ENCODE measurements at regions not wholly inside any gene's neighbourhood (a gene's known extent, or its start where the extent isn't known, plus 50 kb on each side); places are given as distances from the start of the nearest gene placed in this dataset.

GRCh38 chr9:17021387-17021970 lies 113.4 kb upstream of the CNTLN start:
- Histone ChIP-seq H3K27me3 (ENCODE audit: control insufficient read depth in 3 of 3, insufficient read depth in 3 of 3, low read length in 3 of 3) (no peaks in the 10 kb centered on the region), H3K27ac (ENCODE audit: low read depth, low read length) (no peak overlapping the region), H3K9ac (ENCODE audit: low read depth in 1 of 3, low read length in 3 of 3) (no peak overlapping the region), H3K36me3 (ENCODE audit: control insufficient read depth in 3 of 3, insufficient read depth in 3 of 3, low read length in 3 of 3) (no peaks in the 10 kb centered on the region), H3K4me3 (ENCODE audit: low read length in 3 of 3) (no peak overlapping the region), H3K4me1 (ENCODE audit: control insufficient read depth in 3 of 3, insufficient read depth in 3 of 3, low read length in 3 of 3) (peaks cover 9 to 13% (median 11%) of the 10 kb centered on the region in 3 donors), H3K9me3 (ENCODE audit: control insufficient read depth in 3 of 3, low read length in 3 of 3) (no peaks in the 10 kb centered on the region)

- Histone ChIP-seq H3K27ac (ENCODE audit: low read depth, low read length) (no peak overlapping the region), H3K4me1 (ENCODE audit: control insufficient read depth in 3 of 3, insufficient read depth in 3 of 3, low read length in 3 of 3) (peaks cover 9 to 13% (median 11%) of the 10 kb centered on the region in 3 donors), H3K9me3 (ENCODE audit: control insufficient read depth in 3 of 3, low read length in 3 of 3) (no peaks in the 10 kb centered on the region), H3K9ac (ENCODE audit: low read depth in 1 of 3, low read length in 3 of 3) (no peak overlapping the region), H3K4me3 (ENCODE audit: low read length in 3 of 3) (no peak overlapping the region), H3K27me3 (ENCODE audit: control insufficient read depth in 3 of 3, insufficient read depth in 3 of 3, low read length in 3 of 3) (no peaks in the 10 kb centered on the region), H3K36me3 (ENCODE audit: control insufficient read depth in 3 of 3, insufficient read depth in 3 of 3, low read length in 3 of 3) (no peaks in the 10 kb centered on the region)
These were observed 115.4 kb upstream of the CNTLN start for GRCh38 chr9:17019398-17019797.

GRCh38 chr9:17018540-17019196 lies 116.2 kb upstream of the CNTLN start:
- Histone ChIP-seq H3K27me3 (ENCODE audit: control insufficient read depth in 3 of 3, insufficient read depth in 3 of 3, low read length in 3 of 3) (no peaks in the 10 kb centered on the region), H3K4me1 (ENCODE audit: control insufficient read depth in 3 of 3, insufficient read depth in 3 of 3, low read length in 3 of 3) (peaks cover 9 to 13% (median 11%) of the 10 kb centered on the region in 3 donors), H3K36me3 (ENCODE audit: control insufficient read depth in 3 of 3, insufficient read depth in 3 of 3, low read length in 3 of 3) (no peaks in the 10 kb centered on the region), H3K9ac (ENCODE audit: low read depth in 1 of 3, low read length in 3 of 3) (no peak overlapping the region), H3K4me3 (ENCODE audit: low read length in 3 of 3) (peak overlapping the region in 1 of 3 donors; percentile 12), H3K27ac (ENCODE audit: low read depth, low read length) (peak overlapping the region; percentile 76), H3K9me3 (ENCODE audit: control insufficient read depth in 3 of 3, low read length in 3 of 3) (no peaks in the 10 kb centered on the region)

GRCh38 chr9:17017931-17018491 lies 116.8 kb upstream of the CNTLN start:
- Histone ChIP-seq H3K27me3 (ENCODE audit: control insufficient read depth in 3 of 3, insufficient read depth in 3 of 3, low read length in 3 of 3) (no peaks in the 10 kb centered on the region), H3K36me3 (ENCODE audit: control insufficient read depth in 3 of 3, insufficient read depth in 3 of 3, low read length in 3 of 3) (no peaks in the 10 kb centered on the region), H3K4me1 (ENCODE audit: control insufficient read depth in 3 of 3, insufficient read depth in 3 of 3, low read length in 3 of 3) (peaks cover 9 to 13% (median 11%) of the 10 kb centered on the region in 3 donors), H3K9ac (ENCODE audit: low read depth in 1 of 3, low read length in 3 of 3) (peak overlapping the region; percentile 51 to 71 (median 55)), H3K27ac (ENCODE audit: low read depth, low read length) (peak overlapping the region; percentile 76), H3K9me3 (ENCODE audit: control insufficient read depth in 3 of 3, low read length in 3 of 3) (no peaks in the 10 kb centered on the region), H3K4me3 (ENCODE audit: low read length in 3 of 3) (peak overlapping the region; percentile 12 to 52 (median 33))

GRCh38 chr9:17013891-17014290 lies 120.9 kb upstream of the CNTLN start:
- Histone ChIP-seq H3K4me1 (ENCODE audit: control insufficient read depth in 3 of 3, insufficient read depth in 3 of 3, low read length in 3 of 3) (peaks cover 7 to 11% (median 9%) of the 10 kb centered on the region in 3 donors), H3K4me3 (ENCODE audit: low read length in 3 of 3) (no peak overlapping the region), H3K27ac (ENCODE audit: low read depth, low read length) (no peak overlapping the region), H3K27me3 (ENCODE audit: control insufficient read depth in 3 of 3, insufficient read depth in 3 of 3, low read length in 3 of 3) (no peaks in the 10 kb centered on the region), H3K9me3 (ENCODE audit: control insufficient read depth in 3 of 3, low read length in 3 of 3) (no peaks in the 10 kb centered on the region), H3K9ac (ENCODE audit: low read depth in 1 of 3, low read length in 3 of 3) (no peak overlapping the region), H3K36me3 (ENCODE audit: control insufficient read depth in 3 of 3, insufficient read depth in 3 of 3, low read length in 3 of 3) (no peaks in the 10 kb centered on the region)

- H3K4me1 ChIP-seq (ENCODE audit: control insufficient read depth in 3 of 3, insufficient read depth in 3 of 3, low read length in 3 of 3): peaks cover under 1 to 4% (median 2%) of the 10 kb centered on the region in 3 donors
- H3K36me3 ChIP-seq (ENCODE audit: control insufficient read depth in 3 of 3, insufficient read depth in 3 of 3, low read length in 3 of 3): no peaks in the 10 kb centered on the region
- H3K27me3 ChIP-seq (ENCODE audit: control insufficient read depth in 3 of 3, insufficient read depth in 3 of 3, low read length in 3 of 3): no peaks in the 10 kb centered on the region
- H3K4me3 ChIP-seq (ENCODE audit: low read length in 3 of 3): no peak overlapping the region
- H3K9ac ChIP-seq (ENCODE audit: low read depth in 1 of 3, low read length in 3 of 3): no peak overlapping the region
- no peaks in the 10 kb centered on the region for H3K9me3 ChIP-seq (ENCODE audit: control insufficient read depth in 3 of 3, low read length in 3 of 3)
- H3K27ac ChIP-seq (ENCODE audit: low read depth, low read length): no peak overlapping the region
These were observed 121.8 kb upstream of the CNTLN start for GRCh38 chr9:17013010-17013409.

GRCh38 chr9:17011880-17012279 lies 123.0 kb upstream of the CNTLN start:
- no peak overlapping the region for H3K27ac ChIP-seq (ENCODE audit: low read depth, low read length)

GRCh38 chr9:17009071-17009470 lies 125.8 kb upstream of the CNTLN start:
- Histone ChIP-seq H3K9ac (ENCODE audit: low read depth in 1 of 3, low read length in 3 of 3) (no peak overlapping the region), H3K36me3 (ENCODE audit: control insufficient read depth in 3 of 3, insufficient read depth in 3 of 3, low read length in 3 of 3) (no peaks in the 10 kb centered on the region), H3K9me3 (ENCODE audit: control insufficient read depth in 3 of 3, low read length in 3 of 3) (no peaks in the 10 kb centered on the region), H3K27ac (ENCODE audit: low read depth, low read length) (no peak overlapping the region), H3K4me1 (ENCODE audit: control insufficient read depth in 3 of 3, insufficient read depth in 3 of 3, low read length in 3 of 3) (no peaks in the 10 kb centered on the region), H3K27me3 (ENCODE audit: control insufficient read depth in 3 of 3, insufficient read depth in 3 of 3, low read length in 3 of 3) (no peaks in the 10 kb centered on the region), H3K4me3 (ENCODE audit: low read length in 3 of 3) (no peak overlapping the region)

More at GRCh38 chr9:17011880-17012279, 123.0 kb upstream of the CNTLN start:
- no peak overlapping the region for H3K9ac ChIP-seq (ENCODE audit: low read depth in 1 of 3, low read length in 3 of 3)
- H3K9me3 ChIP-seq (ENCODE audit: control insufficient read depth in 3 of 3, low read length in 3 of 3): no peaks in the 10 kb centered on the region
- no peak overlapping the region for H3K4me3 ChIP-seq (ENCODE audit: low read length in 3 of 3)
- no peaks in the 10 kb centered on the region for H3K36me3 ChIP-seq (ENCODE audit: control insufficient read depth in 3 of 3, insufficient read depth in 3 of 3, low read length in 3 of 3)
- no peaks in the 10 kb centered on the region for H3K4me1 ChIP-seq (ENCODE audit: control insufficient read depth in 3 of 3, insufficient read depth in 3 of 3, low read length in 3 of 3)
- H3K27me3 ChIP-seq (ENCODE audit: control insufficient read depth in 3 of 3, insufficient read depth in 3 of 3, low read length in 3 of 3): no peaks in the 10 kb centered on the region

- Histone ChIP-seq H3K36me3 (ENCODE audit: control insufficient read depth in 3 of 3, insufficient read depth in 3 of 3, low read length in 3 of 3) (no peaks in the 10 kb centered on the region), H3K9ac (ENCODE audit: low read depth in 1 of 3, low read length in 3 of 3) (no peak overlapping the region), H3K4me1 (ENCODE audit: control insufficient read depth in 3 of 3, insufficient read depth in 3 of 3, low read length in 3 of 3) (no peaks in the 10 kb centered on the region), H3K27ac (ENCODE audit: low read depth, low read length) (no peak overlapping the region), H3K27me3 (ENCODE audit: control insufficient read depth in 3 of 3, insufficient read depth in 3 of 3, low read length in 3 of 3) (no peaks in the 10 kb centered on the region), H3K4me3 (ENCODE audit: low read length in 3 of 3) (no peak overlapping the region), H3K9me3 (ENCODE audit: control insufficient read depth in 3 of 3, low read length in 3 of 3) (peaks cover 0 to 3% (median 0%) of the 10 kb centered on the region in 3 donors)
These were observed 129.6 kb upstream of the CNTLN start for GRCh38 chr9:17005056-17005823.

- H3K4me3 ChIP-seq (ENCODE audit: low read length in 3 of 3): no peak overlapping the region
- H3K9ac ChIP-seq (ENCODE audit: low read depth in 1 of 3, low read length in 3 of 3): no peak overlapping the region
- no peak overlapping the region for H3K27ac ChIP-seq (ENCODE audit: low read depth, low read length)
These were observed 130.3 kb upstream of the CNTLN start for GRCh38 chr9:17004500-17004899.

More at GRCh38 chr9:17004500-17004899, 130.3 kb upstream of the CNTLN start:
- Histone ChIP-seq H3K36me3 (ENCODE audit: control insufficient read depth in 3 of 3, insufficient read depth in 3 of 3, low read length in 3 of 3) (no peaks in the 10 kb centered on the region), H3K4me1 (ENCODE audit: control insufficient read depth in 3 of 3, insufficient read depth in 3 of 3, low read length in 3 of 3) (no peaks in the 10 kb centered on the region), H3K27me3 (ENCODE audit: control insufficient read depth in 3 of 3, insufficient read depth in 3 of 3, low read length in 3 of 3) (no peaks in the 10 kb centered on the region), H3K9me3 (ENCODE audit: control insufficient read depth in 3 of 3, low read length in 3 of 3) (peaks cover 0 to 3% (median 0%) of the 10 kb centered on the region in 3 donors)

Data from skeletal muscle tissue (tissue), 3 donors.